ENCODE measurements at regions not wholly inside any gene's neighbourhood (a gene's known extent, or its start where the extent isn't known, plus 50 kb on each side); places are given as distances from the start of the nearest gene placed in this dataset.
"Not testable (repeated sequence)": the region's sequence is repeated elsewhere in the genome, so short reads cannot be mapped to it uniquely, and the experiment has no call there.

GRCh38 chr5:1748271-1748670, 51.4 kb downstream of the MRPL36 start:
- DNase-seq = no peak

- no peak for DNase-seq
Observed at GRCh38 chr5:1747803-1748085, 51.9 kb downstream of the MRPL36 start.

DNA sequence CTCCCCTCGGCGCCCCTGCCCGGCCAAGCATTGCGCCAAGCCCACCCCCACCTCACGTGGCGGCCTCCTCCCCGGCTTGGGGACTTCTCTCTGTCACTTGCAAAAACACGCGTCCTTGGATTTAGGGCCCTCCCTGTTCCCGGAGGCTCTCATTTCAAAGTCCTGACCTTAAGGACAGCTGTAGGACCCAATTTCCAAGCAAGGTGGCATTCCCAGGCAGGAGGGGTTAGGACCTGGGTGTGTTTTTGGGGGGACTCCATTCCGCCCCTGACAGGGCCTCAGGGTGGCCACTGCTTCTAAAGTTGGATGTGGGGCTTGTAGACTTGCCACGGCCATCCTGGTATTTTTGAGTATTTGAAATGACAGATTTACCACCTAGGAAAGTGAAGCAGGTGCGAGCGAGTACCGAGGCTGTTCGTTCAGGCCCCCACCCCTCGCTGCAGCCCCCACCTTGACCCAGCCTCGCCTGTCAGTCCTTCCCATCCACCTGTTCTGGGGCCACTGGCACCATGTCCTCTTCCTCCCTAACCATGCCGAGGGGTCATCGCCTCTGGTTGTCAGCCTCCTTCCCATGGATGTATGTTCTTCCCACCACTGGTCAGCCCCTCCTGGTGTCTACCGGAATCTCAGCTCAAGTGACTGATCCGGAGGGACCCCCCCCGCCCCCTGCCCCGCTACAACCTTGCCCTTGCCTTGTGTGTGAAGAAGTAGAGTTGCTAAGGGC, 52.4 kb downstream of the MRPL36 start:
- DNase-seq = no peak

GRCh38 chr5:1746371-1747078, 53.1 kb downstream of the MRPL36 start:
- no peak for DNase-seq

- no peak for DNase-seq
Observed at GRCh38 chr5:1745796-1746370, 53.8 kb downstream of the MRPL36 start.

- no peak for DNase-seq
Observed at GRCh38 chr5:1745123-1745795, 54.4 kb downstream of the MRPL36 start.

DNA sequence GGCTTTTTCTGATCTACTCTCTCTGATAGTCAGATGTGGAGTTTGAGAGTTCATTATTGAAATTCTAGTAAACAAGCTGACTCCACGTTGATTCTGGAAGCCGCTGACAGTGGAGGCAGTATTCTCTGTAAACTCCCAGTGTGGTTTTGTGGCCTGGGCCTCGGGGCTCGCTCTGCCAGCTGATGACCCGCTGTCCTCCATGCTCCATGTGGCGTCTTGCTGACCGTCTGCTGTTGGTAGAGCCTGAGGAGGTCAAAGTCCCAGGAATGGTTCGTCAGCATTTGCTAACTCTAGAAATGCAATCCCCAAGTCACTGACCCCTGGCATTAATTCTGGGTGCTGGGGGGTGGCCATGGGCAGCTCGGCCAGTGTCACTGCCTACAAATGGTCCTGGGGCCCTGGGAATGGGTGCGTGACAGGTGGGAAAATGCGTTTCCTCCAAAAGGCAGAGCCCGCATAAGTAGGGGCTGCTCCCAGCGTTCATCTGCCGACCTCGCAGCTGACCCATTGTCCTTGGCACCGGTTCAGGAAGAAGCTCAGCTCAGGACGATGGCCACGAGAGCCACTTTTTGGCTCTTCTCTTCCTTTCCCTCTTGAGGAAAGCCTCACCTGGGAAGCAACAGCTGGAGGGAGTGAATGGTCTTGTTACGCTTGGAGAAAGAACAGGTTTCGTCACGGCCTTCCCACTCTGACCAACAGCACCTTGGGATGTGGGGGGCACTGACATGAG, 55.1 kb downstream of the MRPL36 start:
- DNase-seq = no peak

DNA sequence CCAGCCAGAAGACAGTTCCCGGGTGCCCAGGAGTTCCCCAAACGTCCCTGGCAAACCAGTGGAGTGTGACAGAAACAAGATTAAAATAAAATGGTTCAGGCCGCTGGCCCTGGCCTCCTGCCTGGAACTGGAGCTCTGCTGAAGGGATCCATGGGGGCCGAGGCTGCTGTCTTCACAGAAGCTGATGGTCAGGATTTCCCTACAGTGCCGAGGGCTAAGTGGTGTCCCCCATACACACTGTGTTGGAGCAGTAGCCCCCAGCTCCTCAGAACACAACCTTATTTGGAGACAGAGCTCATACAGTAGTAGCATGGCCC, 55.9 kb downstream of the MRPL36 start:
- DNase-seq = no peak

GRCh38 chr5:1743061-1743768, 56.4 kb downstream of the MRPL36 start:
- no peak for DNase-seq

GRCh38 chr5:1737790-1738405, 61.7 kb downstream of the MRPL36 start:
- DNase-seq = no peak

GRCh38 chr5:1736889-1737711, 62.5 kb downstream of the MRPL36 start:
- no peak for DNase-seq

GRCh38 chr5:1736065-1736464, 63.6 kb downstream of the MRPL36 start:
- no peak for DNase-seq

DNA sequence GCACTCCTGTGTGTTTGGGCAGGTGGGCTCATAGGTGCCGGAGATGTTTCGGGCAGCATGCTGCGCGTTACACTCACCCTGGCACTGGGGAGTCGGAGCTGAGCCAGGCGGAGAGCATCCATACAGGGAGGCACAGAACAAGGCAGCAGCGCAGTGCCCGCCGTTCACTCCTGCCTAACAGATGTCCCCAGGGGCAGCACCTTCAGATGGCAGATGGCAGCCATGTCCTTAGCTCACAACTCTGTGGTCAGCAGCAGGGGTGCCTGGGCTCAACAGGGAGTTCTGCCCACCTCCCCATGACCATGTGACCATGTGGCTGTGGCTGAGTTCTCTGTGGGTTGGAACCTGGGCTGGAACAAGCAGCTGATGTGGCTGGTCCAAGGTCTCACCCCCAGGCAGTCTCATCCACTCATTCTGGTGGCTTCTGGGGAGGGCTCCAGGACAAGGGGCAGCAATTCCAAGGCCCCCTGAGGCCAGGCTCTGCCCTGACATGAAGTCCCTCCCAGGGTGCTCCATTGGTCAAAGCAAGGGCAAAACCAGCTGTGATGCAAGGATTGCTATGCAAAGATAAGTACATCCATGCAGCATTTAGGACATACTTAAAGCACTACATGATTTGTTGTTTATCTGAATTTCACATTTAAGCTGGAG, 64.2 kb downstream of the MRPL36 start:
- DNase-seq = no peak

DNA sequence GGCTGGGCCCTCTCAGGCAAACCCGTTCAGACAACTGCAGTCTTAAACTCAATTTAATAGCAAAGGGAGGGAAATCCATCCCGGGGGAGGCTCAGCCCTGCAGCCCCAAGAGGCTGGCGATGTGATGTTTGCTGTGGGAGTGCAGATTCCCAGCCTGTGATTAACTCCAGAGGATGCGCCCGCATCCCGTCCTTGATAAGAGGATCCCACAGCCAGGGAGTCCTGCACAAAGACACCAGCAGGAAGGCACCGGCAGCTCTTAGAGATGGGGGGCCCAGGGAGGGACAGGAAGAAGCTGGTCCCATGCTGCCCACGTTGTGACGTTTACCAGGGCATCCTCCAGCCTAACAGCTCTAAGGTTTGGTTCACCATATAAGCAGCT, 64.7 kb downstream of the MRPL36 start:
- no peak for DNase-seq

- no peak for DNase-seq
Observed at GRCh38 chr5:1734271-1734907, 65.2 kb downstream of the MRPL36 start.

DNA sequence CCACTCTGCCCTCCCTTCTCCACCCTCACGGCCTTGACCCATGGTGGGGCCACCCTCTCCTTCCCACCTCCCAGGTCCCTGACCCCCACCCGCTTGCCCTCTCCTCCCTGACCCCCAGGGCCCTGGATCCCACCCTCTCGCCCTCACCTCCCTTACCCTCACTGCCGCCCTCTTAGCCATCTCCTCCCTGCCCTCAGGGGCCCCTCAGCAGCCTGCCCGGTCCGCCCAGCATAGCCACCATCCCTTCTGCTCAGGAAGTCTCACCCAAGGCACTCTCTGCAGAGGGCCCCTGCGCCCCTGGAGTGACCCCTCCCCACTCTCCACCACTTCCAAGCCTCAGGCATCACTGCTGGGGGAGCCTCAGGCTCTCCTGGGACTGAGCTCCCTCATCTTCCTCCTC, 66.3 kb downstream of the MRPL36 start:
- DNase-seq = no peak

- no peak for DNase-seq
Observed at GRCh38 chr5:1732945-1733344, 66.7 kb downstream of the MRPL36 start.

DNA sequence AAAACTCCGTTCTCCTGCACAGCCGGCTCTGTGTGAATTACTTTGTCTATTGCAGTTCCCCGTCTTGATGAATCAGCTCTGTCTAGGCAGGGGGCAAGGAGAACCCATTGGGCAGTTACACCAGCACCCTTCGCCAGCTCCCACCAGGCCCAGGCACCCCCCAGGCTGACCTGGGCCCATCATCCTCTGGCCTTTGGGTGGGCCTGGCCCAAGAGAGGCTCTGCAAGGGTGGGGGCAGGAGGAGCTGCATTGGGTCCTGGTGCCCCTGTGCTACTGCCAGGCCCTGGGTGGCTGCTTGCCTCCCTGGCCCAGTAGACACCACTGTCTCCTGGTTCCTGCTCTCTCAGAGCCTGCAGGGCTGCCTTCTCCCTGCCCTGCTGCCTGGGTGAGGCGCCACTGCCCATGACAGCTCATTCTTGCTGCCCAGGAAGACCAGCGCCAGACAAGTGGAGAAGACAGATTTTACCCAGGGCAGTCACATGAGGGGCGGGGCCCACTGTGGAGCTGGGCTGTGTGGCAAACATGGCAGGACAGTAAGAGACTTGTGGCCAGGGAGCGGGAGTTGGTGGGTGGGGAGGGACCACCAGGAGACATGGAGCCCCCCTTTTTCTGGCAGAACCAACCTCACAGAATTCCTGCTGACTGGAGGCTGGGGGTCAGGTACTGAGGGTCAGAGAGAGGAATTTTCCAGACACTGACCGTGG, 67.2 kb downstream of the MRPL36 start:
- DNase-seq = no peak

- not testable (repeated sequence) for DNase-seq
Observed at GRCh38 chr5:1731855-1732237, 67.8 kb downstream of the MRPL36 start.

Data from GF-D8 (cell line).